Renal pelvis (tissue), 1 donor: ENCODE measurements at regions not wholly inside any gene's neighbourhood (a gene's known extent, or its start where the extent isn't known, plus 50 kb on each side); places are given as distances from the start of the nearest gene placed in this dataset.
"Not testable (repeated sequence)": the region's sequence is repeated elsewhere in the genome, so short reads cannot be mapped to it uniquely, and the experiment has no call there.

Experiments used
- DNase-seq: peaks from one replicate; pipeline ENCODE4 v3.0.0-alpha.2; 2013

- no peak for DNase-seq
Measured at GRCh38 chr3:173342679-173343078, 54.9 kb upstream of the NLGN1 start.

- DNase-seq, result no peak
Measured at GRCh38 chr3:173340626-173341025, 56.9 kb upstream of the NLGN1 start.

- no peak for DNase-seq
Measured at GRCh38 chr3:173336261-173336660, 61.3 kb upstream of the NLGN1 start.

- no peak for DNase-seq
Measured at GRCh38 chr3:173306110-173306509, 91.4 kb upstream of the NLGN1 start.

DNA sequence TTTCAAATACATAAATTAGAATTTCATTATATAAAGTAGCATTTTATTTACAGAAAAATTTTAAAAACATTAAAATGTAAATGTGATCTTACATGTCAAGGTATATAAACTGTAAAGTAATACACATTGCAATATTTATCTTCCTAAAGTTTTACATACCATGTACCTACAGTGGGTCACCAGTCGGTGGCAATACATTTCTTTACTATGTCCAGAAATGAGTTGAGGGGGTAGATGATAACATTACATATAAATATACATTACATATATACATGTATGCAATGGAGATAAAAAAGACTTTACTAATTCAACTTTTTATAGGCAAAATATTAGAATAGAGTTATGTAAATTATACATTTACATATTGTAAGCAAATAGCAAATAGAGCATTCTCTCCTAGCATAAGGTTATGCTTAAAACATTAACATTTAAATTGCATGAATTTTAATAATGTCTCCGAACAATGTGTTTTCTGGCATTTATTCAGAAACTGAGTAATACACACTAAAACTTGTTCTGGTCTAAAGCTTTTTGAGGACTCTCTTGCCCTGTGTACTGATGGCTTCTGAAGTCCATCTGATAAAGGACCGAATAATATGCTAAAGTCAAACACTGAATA, 93.3 kb upstream of the NLGN1 start:
- DNase-seq, result no peak

DNA sequence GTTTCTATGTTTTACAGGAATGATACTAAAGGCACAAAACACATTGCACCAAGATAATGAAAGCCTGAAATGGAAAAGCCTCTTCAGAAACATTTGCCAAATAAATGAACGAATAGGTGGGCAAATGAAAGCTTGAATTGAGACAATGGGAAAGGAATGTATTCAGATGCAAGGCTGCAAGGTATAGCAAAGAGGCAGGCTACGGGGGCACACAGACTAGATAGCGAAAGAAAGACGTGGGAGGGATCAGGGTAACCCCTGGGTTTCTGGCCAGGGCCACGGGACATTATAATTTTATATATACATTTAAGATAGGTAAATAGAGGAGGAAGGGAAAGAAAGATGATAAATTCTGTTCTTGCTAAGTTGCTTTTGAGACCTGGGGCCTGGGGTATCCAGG, 95.9 kb upstream of the NLGN1 start:
- DNase-seq, result no peak

DNA sequence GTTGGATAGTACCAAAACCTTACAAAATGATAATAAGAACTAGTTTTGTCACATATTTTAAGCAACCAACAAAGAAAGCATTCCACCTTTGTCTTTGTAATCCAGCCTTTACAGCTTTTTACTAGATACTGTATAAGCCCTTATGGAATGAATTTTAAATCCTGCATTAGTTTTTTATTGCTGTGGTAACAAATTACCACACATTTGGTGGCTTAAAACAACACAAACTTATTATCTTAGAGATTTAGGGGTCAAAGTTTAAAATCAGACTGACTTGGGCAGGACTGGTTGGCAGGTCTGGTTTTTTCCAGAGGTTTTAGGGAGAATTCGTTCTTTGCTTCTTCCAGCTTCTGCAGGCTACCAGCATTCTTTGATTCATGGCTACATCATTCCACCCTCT, 108.5 kb upstream of the NLGN1 start:
- DNase-seq, result no peak

- peak; percentile 2 for DNase-seq
Measured at GRCh38 chr3:173287361-173287760, 110.2 kb upstream of the NLGN1 start.

DNA sequence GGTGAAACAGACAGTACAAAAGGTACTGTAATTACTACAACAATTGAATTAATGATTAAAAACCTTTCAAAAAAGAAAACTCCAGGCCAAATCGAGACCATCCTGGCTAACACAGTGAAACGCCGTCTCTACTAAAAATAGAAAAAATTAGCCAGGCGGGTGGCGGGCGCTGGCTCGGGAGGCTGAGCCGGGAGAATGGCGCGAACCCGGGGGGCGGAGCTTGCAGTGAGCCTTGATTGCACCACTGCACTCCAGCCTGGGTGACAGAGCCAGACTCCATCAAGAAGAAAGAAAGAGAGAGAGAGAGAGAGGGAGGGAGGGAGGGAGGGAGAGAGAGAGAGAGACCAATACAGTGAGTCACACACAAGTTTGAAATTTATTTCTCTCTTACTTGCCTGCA, 111.0 kb upstream of the NLGN1 start:
- DNase-seq, result not testable (repeated sequence)

DNA sequence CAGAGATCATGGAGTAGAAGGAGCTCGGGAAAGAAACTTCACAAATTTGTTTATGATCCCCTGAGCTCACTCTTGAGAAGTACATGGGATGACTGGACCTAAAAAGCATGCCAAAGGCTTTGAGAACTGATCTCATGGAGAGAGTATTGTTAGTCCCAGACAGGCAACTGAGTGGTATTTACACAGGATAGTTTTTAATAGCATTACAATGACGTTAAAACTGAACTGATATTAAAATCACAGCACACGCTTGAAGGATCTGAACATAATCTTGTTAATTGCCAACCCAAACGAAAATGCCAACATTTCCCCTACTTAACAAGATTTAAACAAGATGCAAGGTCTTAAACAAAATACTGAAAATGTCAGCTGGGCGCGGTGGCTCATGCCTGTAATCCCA, 113.2 kb upstream of the NLGN1 start:
- DNase-seq, result no peak

DNA sequence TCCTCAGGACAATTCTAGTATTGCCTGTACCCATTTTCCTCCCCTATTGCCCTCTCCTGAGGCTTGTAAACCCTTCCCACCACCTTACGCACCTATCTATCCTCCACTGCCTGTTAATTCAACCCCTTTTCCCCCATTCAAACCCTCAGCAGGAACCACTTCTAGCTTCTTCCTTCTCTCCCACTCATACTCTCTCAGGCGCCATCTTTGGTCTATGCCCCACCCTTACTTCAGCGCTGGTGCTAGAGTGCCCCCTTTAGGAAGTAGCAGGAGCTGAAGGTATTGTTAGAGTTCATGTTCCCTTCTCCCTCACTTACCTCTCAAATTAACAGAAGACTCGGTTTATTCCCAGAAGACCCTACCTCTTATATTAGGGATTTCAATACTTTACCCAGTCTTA, 121.8 kb upstream of the NLGN1 start:
- no peak for DNase-seq

DNA sequence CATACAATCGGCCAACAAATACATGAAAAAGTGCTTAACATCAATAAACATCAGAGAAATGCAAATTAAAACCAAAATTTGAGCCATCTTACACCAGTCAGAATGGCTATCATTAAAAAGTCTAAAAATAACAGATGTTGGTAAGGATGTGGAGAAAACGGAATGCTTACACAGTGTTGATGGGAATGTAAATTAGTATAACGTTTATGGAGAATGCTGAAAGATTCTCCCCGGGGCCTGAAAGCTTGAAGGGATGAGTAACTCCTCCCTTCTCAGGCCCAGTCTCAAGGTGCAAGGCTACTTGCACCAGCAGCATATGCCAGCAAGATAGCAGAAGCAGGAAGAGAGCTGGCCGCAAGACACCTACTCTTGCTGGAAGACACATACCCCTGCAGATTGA, 123.7 kb upstream of the NLGN1 start:
- no peak for DNase-seq

DNA sequence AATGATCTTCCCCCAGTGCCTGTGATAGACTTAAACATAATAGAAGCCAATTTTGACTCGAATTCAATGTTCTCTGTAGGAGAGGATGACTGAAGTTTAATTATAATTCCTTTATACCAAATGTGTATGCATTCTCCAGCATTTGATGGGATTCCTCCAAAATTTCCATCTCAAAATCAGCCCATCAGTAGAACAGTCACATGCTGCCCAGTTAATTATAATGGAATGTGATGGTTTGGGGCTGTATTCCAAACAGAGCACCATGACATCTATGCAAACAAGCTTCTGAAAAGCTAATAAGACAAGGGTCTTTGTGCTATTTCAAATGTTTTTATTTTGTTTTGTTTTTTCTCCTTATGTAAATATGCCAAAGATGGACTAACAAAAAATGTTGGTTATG, 127.7 kb upstream of the SPATA16 start:
- DNase-seq, result no peak

GRCh38 chr3:173267716-173268115, 126.7 kb upstream of the SPATA16 start:
- DNase-seq, result no peak

GRCh38 chr3:173266441-173266840, 125.4 kb upstream of the SPATA16 start:
- no peak for DNase-seq

GRCh38 chr3:173258697-173259096, 117.7 kb upstream of the SPATA16 start:
- peak; percentile 19 for DNase-seq

DNA sequence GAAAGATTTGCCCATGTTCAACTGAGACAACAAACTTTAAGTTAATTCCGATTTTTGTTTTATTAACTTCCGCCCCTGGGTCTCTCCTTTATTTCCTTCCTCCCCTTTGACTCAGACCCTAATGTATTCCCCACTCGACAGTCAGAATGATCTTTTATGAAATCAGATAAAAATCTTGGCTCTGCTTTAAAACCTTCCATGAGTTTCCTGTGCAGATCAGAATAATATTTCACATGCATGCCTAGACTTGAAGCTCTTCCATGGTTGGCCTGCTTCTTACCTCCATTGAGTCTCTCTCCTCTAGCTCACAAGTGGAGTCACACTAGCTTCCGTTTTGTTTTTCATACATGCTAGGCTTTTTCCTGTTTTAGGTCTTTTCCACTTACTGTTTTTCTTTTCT, 116.8 kb upstream of the SPATA16 start:
- no peak for DNase-seq

- DNase-seq, result no peak
Measured at GRCh38 chr3:173255555-173255954, 114.5 kb upstream of the SPATA16 start.

DNA sequence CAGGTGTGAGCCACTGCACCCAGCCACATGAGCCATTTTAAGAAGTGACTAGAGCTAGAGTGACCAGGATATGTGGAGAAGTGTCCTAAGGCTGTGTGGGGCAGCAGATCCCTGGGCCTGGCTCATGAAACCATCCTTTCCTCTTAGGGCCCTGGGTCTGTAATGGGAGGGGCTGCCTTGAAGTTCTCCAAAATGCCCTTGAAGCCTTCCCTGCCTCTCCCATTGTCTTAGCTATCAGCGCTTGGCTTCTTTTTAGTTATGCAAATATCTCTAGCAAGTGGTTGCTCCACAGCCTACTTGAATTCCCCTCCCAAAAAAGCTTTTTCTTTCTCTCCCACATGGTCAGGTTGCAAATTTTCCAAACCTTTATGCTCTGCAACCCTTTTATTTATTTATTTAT, 112.4 kb upstream of the SPATA16 start:
- no peak for DNase-seq

DNA sequence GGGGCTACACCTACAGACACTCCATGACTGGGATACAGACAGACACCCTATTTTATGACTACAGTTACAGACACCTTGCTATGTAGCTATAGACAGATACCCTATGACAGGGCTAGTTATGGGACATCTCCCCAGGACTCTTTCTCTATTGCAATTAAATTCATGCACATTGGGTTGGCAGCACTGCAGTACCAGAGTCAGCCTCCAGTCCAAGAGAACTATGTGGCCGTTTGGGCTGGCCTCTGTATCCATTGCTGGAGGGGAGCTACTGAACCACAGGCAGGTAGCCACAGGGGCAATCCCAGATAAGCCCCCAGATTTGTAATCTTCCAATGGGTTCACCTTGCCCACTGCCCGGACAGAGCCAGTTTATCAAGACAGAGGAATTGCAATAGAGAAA, 108.4 kb upstream of the SPATA16 start:
- no peak for DNase-seq

GRCh38 chr3:173241727-173242126, 100.7 kb upstream of the SPATA16 start:
- DNase-seq, result no peak

GRCh38 chr3:173238091-173238490, 97.1 kb upstream of the SPATA16 start:
- DNase-seq, result no peak

DNA sequence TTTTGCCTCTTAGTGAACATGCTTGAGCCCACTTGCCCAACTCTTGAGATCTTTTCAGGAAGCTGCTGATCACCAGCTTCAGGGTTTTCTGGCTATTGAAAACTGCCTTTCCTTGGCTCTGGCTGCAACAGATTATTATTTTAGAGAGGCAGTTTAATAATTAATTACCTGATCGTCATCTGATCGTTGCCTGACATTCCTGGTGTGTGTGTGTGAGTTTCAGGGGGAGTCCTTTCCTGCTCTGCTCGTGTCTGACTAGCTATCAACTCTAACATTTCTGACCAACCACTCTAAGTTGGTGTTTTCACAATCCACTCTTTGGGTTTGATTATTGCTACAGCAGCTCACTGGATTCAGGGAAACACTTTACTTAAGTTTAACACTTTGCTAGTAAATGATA, 84.3 kb upstream of the SPATA16 start:
- DNase-seq, result no peak

DNA sequence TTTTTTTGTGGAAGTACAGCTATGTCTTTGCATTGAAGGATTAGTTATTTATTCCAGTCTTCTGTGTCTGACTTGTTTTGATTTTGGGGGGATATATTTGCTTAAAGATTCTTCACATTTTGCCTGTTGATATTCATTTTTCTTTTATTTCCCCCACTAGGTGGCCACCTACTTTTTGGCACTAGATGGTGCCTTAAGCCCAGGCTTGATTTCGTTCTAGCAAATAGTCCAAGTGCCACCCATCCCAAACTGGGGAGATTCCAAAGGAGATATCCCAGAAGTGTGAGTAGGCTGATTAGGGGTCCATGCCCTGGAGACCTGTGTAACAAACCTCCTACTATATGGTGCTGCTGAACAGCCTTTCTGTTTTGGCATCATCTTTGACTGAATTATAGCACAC, 80.0 kb upstream of the SPATA16 start:
- DNase-seq, result no peak

GRCh38 chr3:173217127-173217526, 76.1 kb upstream of the SPATA16 start:
- peak; percentile 2 for DNase-seq
